MM.1S (cell line): ENCODE measurements at regions not wholly inside any gene's neighbourhood (a gene's known extent, or its start where the extent isn't known, plus 50 kb on each side); places are given as distances from the start of the nearest gene placed in this dataset.

Source experiments
- CTCF ChIP-seq: fragments of 300-600 bp; sonication (generic); IDR thresholded peaks from 2 replicates; pipeline ENCODE4 v1.5.1; 2016; ENCODE audit warnings: antibody characterized with exemption, low read length, mixed read lengths
- EZH2 ChIP-seq: fragments of 300-600 bp; sonication (generic); optimal IDR thresholded peaks from 2 replicates; pipeline ENCODE3; 2017; ENCODE audit warnings: low read depth, mild to moderate bottlenecking, antibody characterized with exemption, low read length, mixed read lengths
- EZH2phosphoT487 ChIP-seq: fragments of 300-600 bp; sonication (generic); IDR thresholded peaks from 2 replicates; pipeline ENCODE4 v1.6.1; 2018; ENCODE audit warnings: antibody characterized with exemption, low read length

GRCh38 chr10:59085054-59085453 is 91.4 kb upstream of the PHYHIPL start:
- TF ChIP-seq CTCF (no peak), EZH2 (no peak), EZH2phosphoT487 (no peak)
